ENCODE measurements at regions not wholly inside any gene's neighbourhood (a gene's known extent, or its start where the extent isn't known, plus 50 kb on each side); places are given as distances from the start of the nearest gene placed in this dataset.

DNA sequence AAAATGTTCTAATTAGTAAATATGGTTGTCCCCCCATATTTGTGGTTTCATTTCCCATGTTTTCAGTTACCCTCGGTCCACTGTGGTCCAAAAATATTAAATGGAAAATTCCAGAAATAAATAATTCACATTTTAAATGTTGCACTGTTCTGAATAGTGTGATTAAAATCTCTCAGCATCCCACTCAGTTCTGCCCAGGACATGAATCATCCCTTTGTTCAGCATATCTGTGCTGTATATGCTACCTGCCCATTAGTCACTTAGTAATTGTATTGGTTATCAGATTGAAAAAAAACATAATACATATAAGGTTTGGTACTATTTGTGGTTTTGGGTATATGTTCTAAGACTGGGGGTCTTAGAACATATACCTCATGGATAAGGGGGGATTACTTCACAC, 55.1 kb upstream of the NXF3 start:
- TF ChIP-seq POLR2A (IDR thresholded peaks at IDR 0.05), result no peak
- no peak for TF ChIP-seq CTCF (IDR thresholded peaks at IDR 0.05)
